Pancreas (tissue), 10 donors: ENCODE measurements at regions not wholly inside any gene's neighbourhood (a gene's known extent, or its start where the extent isn't known, plus 50 kb on each side); places are given as distances from the start of the nearest gene placed in this dataset.

ENCODE experiments used
- ATAC-seq, 4 donors: fragments of 200-7000 bp; cut with Tn5 transposase; one replicate each; pipeline versions ENCODE4 v1.8.0 to v1.9.1; 2020; ENCODE audit warnings: mild to moderate bottlenecking in 4 of 4, moderate library complexity in 4 of 4
- DNase-seq, 6 donors: peaks; one replicate each; pipeline ENCODE4 v3.0.0-alpha.2; 2020
- FAIRE-seq: peaks from 2 replicates; lab custom pipeline; 2012; peaks lifted over from hg19 to GRCh38; lab: Jason Lieb, UNC
- H3K27ac ChIP-seq, 4 donors: fragments of 200-600 bp; sonication (generic); 1 replicate in 3 of 4; 2 replicates in 1 of 4; pipeline versions ENCODE4 v1.5.0 to v1.8.0; 2020
- H3K27me3 ChIP-seq, 4 donors: fragments of 200-600 bp; one replicate each; pipeline ENCODE4 v1.8.0; 2021
- H3K36me3 ChIP-seq, 3 donors: fragments of 200-600 bp; sonication (generic) in 1 of 3; one replicate each; pipeline versions ENCODE4 v1.5.0 to v1.8.0; 2020 to 2021
- H3K4me1 ChIP-seq, 3 donors: fragments of 200-600 bp; one replicate each; pipeline ENCODE4 v1.8.0; 2021
- H3K4me3 ChIP-seq, 4 donors: fragments of 200-600 bp; sonication (generic) in 2 of 4; one replicate each; pipeline versions ENCODE4 v1.5.0 to v1.8.0; 2020 to 2021
- H3K9me3 ChIP-seq, 4 donors: fragments of 200-600 bp; one replicate each; pipeline ENCODE4 v1.8.0; 2021
- CTCF ChIP-seq, 4 donors: fragments of 200-600 bp; sonication (generic) in 3 of 4; IDR thresholded peaks; one replicate each; pipeline versions ENCODE4 v1.5.0 to v1.8.0; 2021; ENCODE audit warnings: antibody characterized with exemption in 4 of 4
- WGBS, 2 donors: extraction: QIAGEN DNeasy Blood & Tissue Kit; methylation state at CpG; one replicate each; pipeline ENCODE4 v1.1.7; 2013; 5-methylcytosine and 5-hydroxymethylcytosine counted together
- intact Hi-C, 3 donors: fragments of 100-400 bp; cut with DNase I; formaldehyde crosslinking; loops; one replicate each; pipeline versions ENCODE4 v1.11.1 to v1.14.2; 2022
- donor health status: healthy with polysubstance abuse.
- donor health status: DM: no; HTN: no; CAD: no; lungs with moderate emphysema.
- donor health status: DM: no; HTN: no; CAD: no.
- donor health status: control.
- donor health status: control.
- donor health status: Bipolar disorder and iron deficiency.
- donor health status: DM: yes; HTN: yes; CAD: no.
- donor health status: DM: no; HTN: no; CAD: no.
- donor health status: DM: no; HTN: no; CAD: no.
- donor health status: DM: yes; HTN: yes; CAD: no.

GRCh38 chr18:37660658-37661057, 95.1 kb upstream of the CELF4 start:
- intact Hi-C loops: no loop called here
- no peak for DNase-seq

GRCh38 chr18:37659906-37660305, 94.3 kb upstream of the CELF4 start:
- H3K4me1 ChIP-seq: no peaks in the 10 kb centered on the region
- TF ChIP-seq CTCF (IDR thresholded peaks at IDR 0.05): no peak
- DNase-seq: no peak
- intact Hi-C loops: no loop called here
- H3K4me3 ChIP-seq: no peak overlapping the region
- no peaks in the 10 kb centered on the region for H3K27me3 ChIP-seq
- ATAC-seq: no peak
- FAIRE-seq: no peak
- no peaks in the 10 kb centered on the region for H3K36me3 ChIP-seq
- H3K9me3 ChIP-seq: no peaks in the 10 kb centered on the region
- H3K27ac ChIP-seq: no peak overlapping the region

More at GRCh38 chr18:37660658-37661057, 95.1 kb upstream of the CELF4 start:
- ATAC-seq (no peak), FAIRE-seq (no peak)
- no peak overlapping the region for H3K4me3 ChIP-seq
- TF ChIP-seq CTCF (IDR thresholded peaks at IDR 0.05): no peak
- H3K36me3 ChIP-seq: no peaks in the 10 kb centered on the region
- no peaks in the 10 kb centered on the region for H3K4me1 ChIP-seq
- 51 to 58% methylated on average over 2 of the region's 2 CpGs for WGBS, 2 donors
- H3K9me3 ChIP-seq: no peaks in the 10 kb centered on the region
- H3K27me3 ChIP-seq: no peaks in the 10 kb centered on the region
- H3K27ac ChIP-seq: no peak overlapping the region

- no peaks in the 10 kb centered on the region for H3K27me3 ChIP-seq
- no peak overlapping the region for H3K27ac ChIP-seq
- H3K9me3 ChIP-seq: no peaks in the 10 kb centered on the region
- intact Hi-C loops: no loop called here
- no peak for ATAC-seq
- no peak for TF ChIP-seq CTCF (IDR thresholded peaks at IDR 0.05)
- no peaks in the 10 kb centered on the region for H3K4me1 ChIP-seq
- H3K4me3 ChIP-seq: no peak overlapping the region
- FAIRE-seq: no peak
- no peak for DNase-seq
- WGBS, 2 donors: 57 to 64% methylated on average over 1 of the region's 1 CpG
- no peaks in the 10 kb centered on the region for H3K36me3 ChIP-seq
Observed at GRCh38 chr18:37658894-37659293, 93.3 kb upstream of the CELF4 start.

GRCh38 chr18:37657493-37657892, 91.9 kb upstream of the CELF4 start:
- ATAC-seq (no peak), FAIRE-seq (no peak), DNase-seq (no peak)
- H3K36me3 ChIP-seq: no peaks in the 10 kb centered on the region
- intact Hi-C loops: no loop called here
- H3K27ac ChIP-seq: no peak overlapping the region
- no peaks in the 10 kb centered on the region for H3K4me1 ChIP-seq
- no peak for TF ChIP-seq CTCF (IDR thresholded peaks at IDR 0.05)
- H3K9me3 ChIP-seq: no peaks in the 10 kb centered on the region
- H3K27me3 ChIP-seq: no peaks in the 10 kb centered on the region
- WGBS, 2 donors: 52 to 57% methylated on average over 1 of the region's 1 CpG
- no peak overlapping the region for H3K4me3 ChIP-seq

- intact Hi-C loops: no loop called here
- no peak for ATAC-seq
- Histone ChIP-seq H3K4me1 (no peaks in the 10 kb centered on the region), H3K9me3 (no peaks in the 10 kb centered on the region), H3K27ac (no peak overlapping the region), H3K36me3 (no peaks in the 10 kb centered on the region), H3K4me3 (no peak overlapping the region), H3K27me3 (peaks cover 0 to 8% (median 2%) of the 10 kb centered on the region in 4 donors)
- no peak for FAIRE-seq
- TF ChIP-seq CTCF (IDR thresholded peaks at IDR 0.05): no peak
- no peak for DNase-seq
- WGBS, 2 donors: 70 to 90% methylated on average over 4 of the region's 4 CpGs
Observed at GRCh38 chr18:37654731-37655369, 89.3 kb upstream of the CELF4 start.
